ENCODE measurements at regions not wholly inside any gene's neighbourhood (a gene's known extent, or its start where the extent isn't known, plus 50 kb on each side); places are given as distances from the start of the nearest gene placed in this dataset.

DNA sequence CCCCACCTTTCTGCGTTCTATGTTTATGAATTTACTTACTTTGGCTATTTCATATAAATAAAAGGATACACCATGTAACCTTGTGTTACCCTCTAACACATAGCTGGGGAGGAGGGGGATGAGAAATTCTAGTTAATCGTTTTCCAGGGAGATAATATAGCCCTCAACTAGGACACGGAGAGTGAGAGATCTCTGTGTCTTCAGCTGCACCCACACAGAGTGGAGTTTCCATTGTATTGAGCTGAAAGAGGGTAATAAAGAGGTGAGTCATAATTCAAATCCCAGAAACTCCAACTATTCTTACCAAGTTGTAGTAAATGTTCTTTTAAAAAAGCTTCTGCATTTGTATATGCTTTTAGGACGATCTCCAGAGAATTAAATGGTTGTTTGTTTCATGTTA is 110.1 kb upstream of the SULT1C3 start:
- DNase-seq (ENCODE audit: low read depth) = no peak
- TF ChIP-seq, protein P1, sequence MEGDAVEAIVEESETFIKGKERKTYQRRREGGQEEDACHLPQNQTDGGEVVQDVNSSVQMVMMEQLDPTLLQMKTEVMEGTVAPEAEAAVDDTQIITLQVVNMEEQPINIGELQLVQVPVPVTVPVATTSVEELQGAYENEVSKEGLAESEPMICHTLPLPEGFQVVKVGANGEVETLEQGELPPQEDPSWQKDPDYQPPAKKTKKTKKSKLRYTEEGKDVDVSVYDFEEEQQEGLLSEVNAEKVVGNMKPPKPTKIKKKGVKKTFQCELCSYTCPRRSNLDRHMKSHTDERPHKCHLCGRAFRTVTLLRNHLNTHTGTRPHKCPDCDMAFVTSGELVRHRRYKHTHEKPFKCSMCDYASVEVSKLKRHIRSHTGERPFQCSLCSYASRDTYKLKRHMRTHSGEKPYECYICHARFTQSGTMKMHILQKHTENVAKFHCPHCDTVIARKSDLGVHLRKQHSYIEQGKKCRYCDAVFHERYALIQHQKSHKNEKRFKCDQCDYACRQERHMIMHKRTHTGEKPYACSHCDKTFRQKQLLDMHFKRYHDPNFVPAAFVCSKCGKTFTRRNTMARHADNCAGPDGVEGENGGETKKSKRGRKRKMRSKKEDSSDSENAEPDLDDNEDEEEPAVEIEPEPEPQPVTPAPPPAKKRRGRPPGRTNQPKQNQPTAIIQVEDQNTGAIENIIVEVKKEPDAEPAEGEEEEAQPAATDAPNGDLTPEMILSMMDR (conservative IDR thresholded peaks at IDR 0.05; ENCODE audit: low read depth, low read length) = no peak

GRCh38 chr2:108133457-108133856 is 106.3 kb upstream of the SULT1C3 start:
- TF ChIP-seq, protein P1 (conservative IDR thresholded peaks at IDR 0.05; ENCODE audit: low read depth, low read length) = no peak
- no peak overlapping the region for H3K4me3 ChIP-seq (ENCODE audit: low read depth, low read length)
- no peak for DNase-seq (ENCODE audit: low read depth)

More for the DNA sequence above, 110.1 kb upstream of the SULT1C3 start:
- no peak overlapping the region for H3K4me3 ChIP-seq (ENCODE audit: low read depth, low read length)

DNA sequence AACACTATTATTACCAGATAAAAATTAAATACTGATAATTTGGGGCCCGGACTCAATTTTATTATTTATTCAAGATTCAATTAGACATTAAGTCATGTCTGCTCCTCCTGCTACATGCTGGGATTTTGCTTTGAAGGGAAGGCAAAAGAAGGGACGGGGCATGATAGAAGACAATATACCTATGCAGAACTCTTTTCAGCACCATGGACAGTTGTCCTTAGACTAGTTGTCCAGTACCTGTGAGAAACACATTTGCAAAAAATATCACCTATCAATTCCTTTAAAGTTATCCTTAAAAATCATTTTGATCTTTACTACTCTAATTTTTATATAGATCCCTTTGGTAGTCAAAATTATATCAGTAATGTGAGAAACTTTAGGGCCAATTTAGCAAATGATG is 100.2 kb upstream of the SULT1C3 start:
- H3K4me3 ChIP-seq (ENCODE audit: low read depth, low read length) = no peak overlapping the region
- TF ChIP-seq, protein P1 (conservative IDR thresholded peaks at IDR 0.05; ENCODE audit: low read depth, low read length) = no peak
- peak; percentile 45 for DNase-seq (ENCODE audit: low read depth)

- no peak for DNase-seq (ENCODE audit: low read depth)
- no peak overlapping the region for H3K4me3 ChIP-seq (ENCODE audit: low read depth, low read length)
- TF ChIP-seq, protein P1 (conservative IDR thresholded peaks at IDR 0.05; ENCODE audit: low read depth, low read length) = no peak
Observed at GRCh38 chr2:108145557-108146326, 94.0 kb upstream of the SULT1C3 start.

DNA sequence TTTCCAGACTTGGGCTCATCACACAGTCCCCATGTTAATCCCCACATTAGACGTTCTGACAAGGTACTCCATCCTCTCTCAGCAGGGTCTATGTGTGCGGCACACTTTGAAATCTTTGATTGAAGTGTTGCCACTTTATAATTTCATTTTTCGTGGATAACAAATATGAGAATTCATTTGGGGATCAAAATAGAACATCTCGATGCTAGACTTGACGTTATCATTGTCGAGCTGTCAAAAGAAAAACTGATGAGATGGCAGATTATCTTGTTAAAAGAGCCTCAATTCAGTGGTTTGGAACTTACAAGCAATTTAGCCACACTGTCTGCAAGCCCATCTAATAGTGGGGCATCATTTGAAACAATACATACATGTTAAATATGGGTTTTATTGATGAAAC is 91.2 kb upstream of the SULT1C3 start:
- H3K4me3 ChIP-seq (ENCODE audit: low read depth, low read length) = no peak overlapping the region
- no peak for DNase-seq (ENCODE audit: low read depth)
- TF ChIP-seq, protein P1 (conservative IDR thresholded peaks at IDR 0.05; ENCODE audit: low read depth, low read length) = no peak

DNA sequence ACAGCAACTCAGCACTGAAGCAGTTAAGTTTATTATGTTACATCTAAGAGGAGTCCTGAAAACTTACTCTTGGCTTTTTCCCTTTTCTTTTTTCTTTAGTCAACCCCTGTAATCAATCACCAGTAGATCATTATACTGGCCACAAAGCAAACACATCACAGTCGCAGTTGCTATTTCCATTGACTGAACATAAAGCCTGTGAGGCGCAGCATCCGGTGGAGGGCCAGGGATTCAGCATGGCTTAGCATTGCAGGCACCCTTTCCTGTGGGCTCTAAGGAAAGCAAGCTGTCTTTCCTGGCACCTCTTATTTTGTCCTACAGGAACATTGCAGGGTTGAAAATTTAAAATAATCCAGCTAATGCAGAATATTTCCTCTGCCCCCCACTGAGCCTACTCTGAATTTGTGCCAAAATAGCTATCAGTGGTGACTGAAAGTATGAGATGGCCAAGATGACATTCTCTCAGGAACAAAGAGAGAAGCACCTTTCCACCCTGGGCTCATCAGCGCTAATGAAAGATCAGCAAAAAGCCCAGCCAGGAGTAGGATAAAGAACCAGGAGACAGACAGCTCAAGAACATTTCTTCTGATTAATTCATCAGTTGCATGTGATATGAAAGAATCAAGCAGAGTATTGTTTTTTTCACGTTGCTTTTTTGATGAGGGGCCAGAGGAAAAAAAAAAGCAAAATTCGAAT is 85.3 kb upstream of the SULT1C3 start:
- no peak for DNase-seq (ENCODE audit: low read depth)
- no peak overlapping the region for H3K4me3 ChIP-seq (ENCODE audit: low read depth, low read length)
- TF ChIP-seq, protein P1 (conservative IDR thresholded peaks at IDR 0.05; ENCODE audit: low read depth, low read length) = no peak
